NCI-H460 (cell line): ENCODE measurements at regions not wholly inside any gene's neighbourhood (a gene's known extent, or its start where the extent isn't known, plus 50 kb on each side); places are given as distances from the start of the nearest gene placed in this dataset.

Experiments
- DNase-seq: peaks from one replicate; pipeline ENCODE4 v3.0.0-alpha.2; 2016; ENCODE audit warnings: low read depth; ENCODE audit errors: extremely low read depth

DNA sequence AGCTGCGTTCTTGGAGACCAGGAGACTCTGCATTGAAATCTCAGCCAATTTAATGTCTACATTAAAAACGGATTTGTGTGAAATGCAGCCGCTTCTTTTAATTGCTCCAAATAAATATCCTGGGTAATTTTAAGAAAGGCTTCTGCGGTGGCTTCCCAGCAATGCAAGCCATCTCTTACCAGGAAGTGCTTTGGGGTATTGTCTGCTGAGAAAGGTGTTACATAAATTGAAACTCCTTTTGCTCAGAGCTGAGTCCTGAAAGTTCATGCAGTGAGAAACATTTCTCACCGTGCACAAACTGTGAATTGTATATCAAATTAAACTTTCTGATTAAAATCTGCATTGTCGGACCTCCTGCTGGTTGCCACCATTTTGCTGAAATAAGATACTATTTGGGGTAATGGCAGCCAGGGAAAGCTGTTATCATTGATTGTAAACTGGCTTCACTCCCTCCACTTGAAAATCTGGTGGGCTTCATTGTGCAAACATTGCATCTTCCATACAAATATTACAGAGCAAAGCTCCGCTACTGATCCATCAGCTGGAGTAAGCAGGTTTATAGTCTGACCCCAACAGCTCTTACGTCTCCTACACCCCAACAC, 59.5 kb downstream of the ZIC5 start:
- DNase-seq, result no peak

DNA sequence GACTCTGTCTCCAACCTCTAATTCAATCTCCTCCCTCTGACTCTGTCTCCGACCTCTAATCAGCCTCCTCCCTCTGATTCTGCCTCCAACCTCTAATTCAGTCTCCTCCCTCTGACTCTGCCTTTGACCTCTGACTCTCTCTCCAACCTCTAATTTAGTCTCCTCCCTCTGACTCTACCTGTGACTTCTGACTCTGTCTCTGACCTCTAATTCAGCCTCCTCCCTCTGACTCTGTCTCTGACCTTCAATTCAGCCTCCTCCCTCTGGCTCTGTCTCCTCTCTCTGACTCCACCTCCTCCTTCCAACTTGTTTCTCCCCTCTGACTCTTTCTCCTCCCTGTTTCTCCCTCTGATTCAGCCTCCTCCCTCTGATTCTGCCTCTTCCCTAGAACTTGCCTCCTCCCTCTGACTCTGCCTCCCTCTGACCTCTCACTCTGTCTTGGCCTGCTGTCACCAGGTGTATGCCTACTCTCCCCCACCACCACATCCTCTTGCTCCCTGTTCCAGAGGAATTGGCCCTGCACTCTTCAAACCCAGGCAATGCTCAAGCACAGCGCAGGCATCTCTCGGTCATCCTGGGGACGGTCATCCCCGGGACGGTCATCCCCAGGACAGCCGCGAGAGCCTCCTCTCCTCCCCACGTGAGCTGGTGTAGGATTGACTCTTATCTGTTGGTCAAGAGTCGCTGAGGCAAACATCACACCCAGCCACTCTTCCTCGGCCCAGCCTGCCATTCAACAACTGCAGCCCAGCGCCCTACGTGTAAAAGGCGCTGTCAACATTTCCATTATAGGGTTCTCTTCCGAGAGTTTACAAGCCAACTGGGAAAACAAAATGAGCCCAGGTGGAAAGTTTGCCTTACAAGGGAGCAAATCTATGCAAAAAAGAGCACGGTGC, 60.2 kb downstream of the ZIC5 start:
- DNase-seq, result no peak

GRCh38 chr13:99909836-99910619, 61.5 kb downstream of the ZIC5 start:
- DNase-seq, result no peak

DNA sequence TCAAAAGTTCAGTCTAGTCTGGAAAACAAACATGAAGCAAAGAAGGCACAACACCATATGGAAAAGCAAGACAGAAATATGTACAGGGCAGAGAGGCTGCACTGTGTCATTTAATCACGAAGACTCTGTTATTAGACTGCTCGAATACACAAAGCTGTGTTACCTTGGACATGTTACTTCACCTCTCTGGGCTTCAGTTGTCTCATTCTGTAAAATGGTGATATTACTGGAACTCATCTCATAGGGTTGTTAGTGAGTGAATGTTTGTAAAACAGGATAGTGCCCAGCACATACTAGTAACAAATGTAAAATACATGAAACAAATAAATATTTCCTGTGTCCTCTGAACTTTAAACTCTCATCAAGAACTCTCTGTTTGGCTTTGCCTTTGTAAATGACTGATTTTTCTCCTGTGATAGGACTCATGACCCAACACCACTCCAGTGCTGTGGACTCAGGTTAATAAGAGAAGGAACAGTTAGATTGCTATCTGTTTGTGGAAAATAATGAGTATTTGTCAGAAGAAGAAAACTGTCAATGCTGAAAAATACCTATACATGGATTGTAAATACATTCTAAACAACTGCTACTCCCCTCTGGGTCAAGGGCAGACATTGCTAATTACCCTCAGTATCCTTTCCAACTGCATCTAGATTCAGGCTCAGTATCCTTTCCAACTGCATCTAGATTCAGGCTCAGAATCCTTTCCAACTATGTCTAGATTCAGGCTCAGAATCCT, 62.3 kb downstream of the ZIC5 start:
- DNase-seq, result no peak

GRCh38 chr13:99908140-99908803, 63.3 kb downstream of the ZIC5 start:
- DNase-seq, result no peak

GRCh38 chr13:99907627-99908026, 63.9 kb downstream of the ZIC5 start:
- no peak for DNase-seq

GRCh38 chr13:99907038-99907437, 64.5 kb downstream of the ZIC5 start:
- DNase-seq, result no peak

GRCh38 chr13:99905814-99906213, 65.8 kb downstream of the ZIC5 start:
- no peak for DNase-seq

DNA sequence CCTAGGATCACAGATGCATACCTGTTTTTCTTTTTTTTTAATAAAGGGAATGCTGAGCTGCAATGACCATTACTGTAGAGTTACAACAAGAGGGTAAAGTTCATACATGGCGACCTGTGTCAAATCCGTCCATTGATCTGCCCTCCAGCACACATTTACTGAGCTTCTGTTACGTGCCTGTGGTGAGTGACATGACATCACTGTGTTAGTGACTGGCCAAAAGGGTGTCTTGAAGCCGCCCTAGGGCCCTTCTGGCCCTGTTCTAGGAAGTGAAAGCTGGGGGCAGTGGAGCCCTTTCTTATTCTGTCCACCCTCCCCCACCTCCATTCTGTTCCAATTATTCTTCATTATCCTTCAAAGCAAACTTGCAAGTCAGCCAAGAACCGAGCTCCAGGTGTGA, 66.3 kb downstream of the ZIC5 start:
- no peak for DNase-seq

GRCh38 chr13:99903140-99903539, 68.4 kb downstream of the ZIC5 start:
- DNase-seq, result no peak

- DNase-seq, result no peak
Observed at GRCh38 chr13:99902657-99903056, 68.9 kb downstream of the ZIC5 start.

DNA sequence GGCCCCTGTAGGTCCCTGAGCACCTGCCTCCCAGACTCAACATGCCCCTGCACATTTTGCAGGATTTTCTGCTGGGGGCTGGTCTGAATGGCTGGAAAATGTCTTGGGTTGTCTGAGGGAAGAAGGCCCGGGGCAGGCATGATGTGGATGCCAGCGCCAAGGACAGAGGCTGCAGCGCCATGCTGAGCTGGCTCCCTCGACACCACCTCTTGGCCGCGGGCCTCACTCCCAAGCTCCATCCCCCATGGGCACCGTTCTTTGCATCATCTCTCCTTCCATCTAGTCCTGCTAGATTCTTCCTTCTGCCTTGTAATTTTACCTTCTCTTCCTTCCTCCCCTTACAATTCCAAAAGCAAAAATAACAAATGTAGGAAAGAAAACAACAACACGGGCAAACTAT, 70.6 kb downstream of the ZIC5 start:
- no peak for DNase-seq

DNA sequence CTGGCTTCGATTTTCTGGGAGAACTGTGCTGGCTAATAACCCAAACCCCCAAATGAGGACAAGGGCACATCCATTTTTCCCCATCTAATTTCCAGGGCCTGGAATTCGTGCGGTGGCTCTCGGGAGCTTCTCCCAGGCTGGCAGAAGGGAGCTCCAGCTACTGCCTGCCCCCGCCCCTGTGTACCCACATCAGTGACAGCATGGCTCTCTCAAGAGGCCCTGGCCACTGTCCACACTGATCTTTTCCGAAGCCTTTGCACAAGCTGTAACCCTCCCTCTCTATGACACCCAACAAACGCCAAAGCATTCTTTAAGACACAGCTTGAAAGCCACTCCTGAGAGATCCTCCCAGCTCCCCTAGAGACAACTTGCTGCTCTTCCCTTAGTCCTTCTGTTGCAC, 73.1 kb downstream of the ZIC5 start:
- no peak for DNase-seq

GRCh38 chr13:99897076-99897440, 74.5 kb downstream of the ZIC5 start:
- no peak for DNase-seq

DNA sequence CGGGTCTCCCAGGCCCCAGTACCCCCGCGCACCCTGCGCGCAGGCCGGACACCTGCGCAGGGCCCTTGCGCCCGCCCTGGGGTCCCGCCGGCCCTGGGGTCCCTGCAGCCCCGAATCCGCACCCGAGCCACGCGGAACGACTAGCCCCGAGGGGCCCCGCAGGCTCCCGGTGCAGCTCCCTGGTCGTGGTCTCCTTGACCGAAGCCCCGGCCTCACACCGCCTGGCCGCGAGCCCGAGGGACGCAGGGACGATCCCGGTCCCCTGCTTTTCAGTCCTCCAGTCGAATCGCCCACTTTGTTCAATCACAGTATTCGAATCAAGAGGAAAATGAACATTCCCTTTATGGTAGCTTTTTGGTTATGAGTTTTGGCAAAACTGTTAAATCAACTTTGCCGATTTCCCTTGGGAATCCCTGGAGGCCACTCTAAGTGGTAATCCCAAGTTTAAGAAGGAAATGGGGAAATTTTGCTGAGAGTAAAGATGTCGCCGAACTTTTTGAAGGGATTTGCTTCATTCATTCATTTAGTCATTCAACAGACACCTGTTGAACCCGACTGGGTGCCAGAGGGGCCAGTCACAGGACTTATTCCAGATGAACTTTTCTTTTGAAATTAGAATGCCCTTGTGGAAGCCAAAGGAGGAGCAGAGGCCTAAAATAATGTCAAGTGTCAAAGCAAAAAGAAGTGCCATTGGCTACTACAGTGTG, 75.0 kb downstream of the ZIC5 start:
- no peak for DNase-seq

- no peak for DNase-seq
Observed at GRCh38 chr13:99895444-99896368, 75.9 kb downstream of the ZIC5 start.

DNA sequence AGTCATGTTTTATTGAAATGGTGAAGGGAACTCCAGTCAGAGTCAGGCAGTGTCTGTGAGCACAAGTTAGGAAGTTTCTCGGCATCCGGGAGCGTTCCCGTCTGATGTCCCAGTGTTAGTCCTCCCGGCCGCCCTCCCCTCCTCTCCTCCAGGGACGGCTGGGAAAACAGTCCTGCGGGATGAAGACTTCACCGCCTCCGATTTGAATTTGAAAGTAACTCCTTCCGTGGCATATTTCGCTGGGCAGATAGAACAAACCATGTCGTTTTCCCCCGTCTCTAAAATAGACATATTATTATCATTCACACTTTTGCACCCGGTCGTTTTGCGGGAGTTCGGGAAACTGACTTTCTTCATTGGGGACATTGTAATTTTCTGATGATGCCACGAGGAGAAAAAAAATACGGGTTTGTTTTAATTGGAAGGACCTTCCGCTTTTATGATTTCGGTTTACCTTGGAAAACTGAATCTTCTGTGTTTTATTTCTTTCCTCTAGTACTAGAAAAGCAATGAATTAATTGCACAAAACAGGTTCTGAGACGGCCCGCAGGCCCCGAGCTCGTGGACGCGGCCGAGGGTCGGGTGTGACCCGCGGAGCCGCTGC, 76.6 kb downstream of the ZIC5 start:
- DNase-seq, result no peak

DNA sequence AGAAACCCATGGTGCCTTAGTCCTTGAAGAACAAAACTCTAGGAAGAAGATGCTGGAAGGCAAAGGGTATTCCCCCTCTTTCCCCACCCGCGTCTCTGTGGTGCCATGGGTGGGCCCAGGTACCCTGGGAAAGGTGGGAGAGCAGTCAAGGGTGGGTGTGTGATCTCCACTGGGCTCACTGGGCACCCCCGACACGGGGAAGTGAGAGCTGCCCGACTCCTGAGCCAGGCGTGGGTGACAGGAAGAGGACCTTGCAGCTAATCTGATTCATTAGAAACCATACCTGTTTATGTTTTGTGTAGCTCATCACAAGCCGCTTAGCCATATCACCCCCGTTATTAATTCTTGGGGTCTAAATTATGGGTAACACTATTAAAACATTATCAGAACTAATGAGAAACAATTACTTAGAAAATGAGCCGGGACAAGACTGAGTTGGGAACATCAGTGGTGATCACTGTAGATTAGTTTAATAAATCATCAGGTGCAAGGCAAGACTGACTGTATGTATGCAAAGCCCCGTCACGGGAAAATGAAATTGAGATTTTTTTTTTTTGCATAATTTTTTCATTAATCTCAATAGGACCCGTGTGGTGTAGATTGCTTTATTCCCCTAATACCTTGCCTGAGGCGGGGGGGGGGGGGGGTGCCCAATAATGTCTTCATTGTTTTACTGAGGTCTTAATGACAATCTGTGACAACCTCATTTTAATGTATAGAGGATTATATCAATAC, 77.3 kb downstream of the ZIC5 start:
- DNase-seq, result no peak
